Type B pancreatic cell (in vitro differentiated cells): ENCODE measurements at regions not wholly inside any gene's neighbourhood (a gene's known extent, or its start where the extent isn't known, plus 50 kb on each side); places are given as distances from the start of the nearest gene placed in this dataset.

Experiments used
- DNase-seq: peaks from one replicate; pipeline ENCODE4 v3.0.0; 2021; ENCODE audit warnings: mixed read lengths; ENCODE audit not compliant: unreplicated experiment; ENCODE audit errors: extremely low spot score
- H3K27ac Mint-ChIP-seq: 2 replicates; pipeline ENCODE4 v1.8.0; 2021; ENCODE audit warnings: mild to moderate bottlenecking, mixed read lengths
- H3K27me3 Mint-ChIP-seq: 2 replicates; pipeline ENCODE4 v1.8.0; 2021; ENCODE audit warnings: mixed read lengths
- H3K36me3 Mint-ChIP-seq: 2 replicates; pipeline ENCODE4 v1.8.0; 2021; ENCODE audit warnings: mixed read lengths
- H3K4me1 Mint-ChIP-seq: one replicate; pipeline ENCODE4 v1.8.0; 2021; ENCODE audit warnings: mixed read lengths; ENCODE audit not compliant: unreplicated experiment
- H3K4me3 Mint-ChIP-seq: 2 replicates; pipeline ENCODE4 v1.8.0; 2021; ENCODE audit warnings: mild to moderate bottlenecking, mixed read lengths
- H3K9me3 Mint-ChIP-seq: 2 replicates; pipeline ENCODE4 v1.8.0; 2021; ENCODE audit warnings: mixed read lengths
- CTCF ChIP-seq: fragments of 200-600 bp; sonication (generic); conservative IDR thresholded peaks from 2 replicates; pipeline ENCODE4 v1.5.0; 2021; ENCODE audit warnings: antibody characterized with exemption, mild to moderate bottlenecking

- no peak for DNase-seq
- Mint-ChIP-seq H3K36me3 (no peaks in the 10 kb centered on the region), H3K4me1 (peaks cover 18% of the 10 kb centered on the region), H3K9me3 (no peaks in the 10 kb centered on the region), H3K4me3 (no peak overlapping the region), H3K27ac (no peak overlapping the region), H3K27me3 (peaks cover 10% of the 10 kb centered on the region)
- no peak for TF ChIP-seq CTCF
These were observed 505.8 kb upstream of the ADAMTS16 start for GRCh38 chr5:4634342-4634741.

DNA sequence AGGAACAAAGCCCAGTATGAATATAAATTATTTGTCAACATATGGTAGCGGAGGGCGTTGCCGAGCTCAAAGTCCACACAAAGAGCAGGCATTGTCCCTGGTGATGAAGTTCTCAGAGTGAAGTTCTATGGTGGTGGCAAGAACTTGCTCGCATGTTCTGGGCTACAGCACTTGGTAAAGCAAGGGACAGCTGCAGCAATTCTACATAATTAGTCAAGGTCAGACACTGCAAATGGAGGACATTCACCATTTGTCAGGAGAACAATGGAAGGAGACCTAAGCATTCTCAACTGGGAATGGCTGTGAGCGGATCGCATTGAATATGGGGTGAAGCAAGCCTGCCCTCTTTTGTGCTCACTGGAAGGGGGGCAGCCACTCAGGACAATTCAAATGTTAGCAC is 503.8 kb upstream of the ADAMTS16 start:
- no peak for TF ChIP-seq CTCF
- H3K4me3 Mint-ChIP-seq, result no peak overlapping the region
- no peaks in the 10 kb centered on the region for H3K36me3 Mint-ChIP-seq
- DNase-seq, result no peak
- peaks cover 25% of the 10 kb centered on the region for H3K4me1 Mint-ChIP-seq
- H3K9me3 Mint-ChIP-seq, result no peaks in the 10 kb centered on the region
- no peak overlapping the region for H3K27ac Mint-ChIP-seq
- peaks cover 10% of the 10 kb centered on the region for H3K27me3 Mint-ChIP-seq

DNA sequence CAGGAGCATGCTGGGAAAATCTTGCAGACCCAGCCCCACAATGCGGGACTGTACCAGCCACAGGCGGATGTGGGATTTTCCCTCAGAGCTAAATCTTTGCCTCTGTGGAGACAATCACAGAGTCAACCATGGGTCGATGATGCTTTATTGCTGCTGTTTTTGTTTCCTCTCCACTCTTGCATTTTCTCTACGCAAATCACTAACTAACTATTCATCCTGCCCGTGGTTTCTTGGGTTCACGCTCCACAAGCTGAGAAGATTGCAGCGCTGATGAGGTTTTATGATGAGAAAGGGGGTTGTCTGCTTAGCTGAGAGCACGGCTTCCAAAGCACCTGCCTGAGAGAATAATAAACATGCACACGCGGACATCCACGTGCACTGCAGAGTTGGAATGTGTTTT is 500.2 kb upstream of the ADAMTS16 start:
- Mint-ChIP-seq H3K27me3 (peaks cover 3% of the 10 kb centered on the region), H3K36me3 (peaks cover 3% of the 10 kb centered on the region), H3K4me1 (peaks cover 25% of the 10 kb centered on the region), H3K27ac (no peak overlapping the region), H3K4me3 (peak overlapping the region; percentile 23), H3K9me3 (peaks cover 4% of the 10 kb centered on the region)
- TF ChIP-seq CTCF, result no peak
- DNase-seq, result no peak

GRCh38 chr5:4640795-4641194 is 499.3 kb upstream of the ADAMTS16 start:
- peaks cover 3% of the 10 kb centered on the region for H3K36me3 Mint-ChIP-seq
- DNase-seq, result no peak
- peak; percentile 61 for TF ChIP-seq CTCF
- no peak overlapping the region for H3K27ac Mint-ChIP-seq
- no peak overlapping the region for H3K4me3 Mint-ChIP-seq
- H3K9me3 Mint-ChIP-seq, result peaks cover 4% of the 10 kb centered on the region
- H3K4me1 Mint-ChIP-seq, result peaks cover 27% of the 10 kb centered on the region
- peaks cover 3% of the 10 kb centered on the region for H3K27me3 Mint-ChIP-seq

DNA sequence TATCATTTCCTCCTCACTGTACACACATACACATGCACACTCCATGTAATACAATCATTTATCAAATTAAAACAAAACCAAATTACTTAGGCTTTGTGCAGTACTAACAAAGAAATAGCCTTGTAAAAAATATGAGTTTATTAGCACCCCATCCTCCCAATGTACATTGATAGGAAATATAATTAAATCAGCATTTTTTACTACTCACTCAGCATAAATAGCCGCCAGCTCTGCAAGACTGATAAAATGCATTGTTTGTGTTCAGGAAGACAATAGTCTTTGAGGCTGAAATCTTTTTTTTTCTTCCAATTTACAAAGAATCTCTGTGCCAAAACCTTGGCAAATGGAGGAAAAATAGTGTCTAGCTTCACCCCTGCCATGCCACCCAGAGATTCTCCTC is 497.6 kb upstream of the ADAMTS16 start:
- Mint-ChIP-seq H3K9me3 (peaks cover 4% of the 10 kb centered on the region), H3K4me3 (no peak overlapping the region), H3K27ac (no peak overlapping the region), H3K4me1 (peaks cover 34% of the 10 kb centered on the region), H3K27me3 (peaks cover 7% of the 10 kb centered on the region), H3K36me3 (peaks cover 3% of the 10 kb centered on the region)
- no peak for DNase-seq
- no peak for TF ChIP-seq CTCF

GRCh38 chr5:4643190-4643589 is 496.9 kb upstream of the ADAMTS16 start:
- Mint-ChIP-seq H3K4me1 (peaks cover 33% of the 10 kb centered on the region), H3K27ac (no peak overlapping the region), H3K9me3 (peaks cover 4% of the 10 kb centered on the region), H3K36me3 (peaks cover 3% of the 10 kb centered on the region), H3K27me3 (peaks cover 10% of the 10 kb centered on the region), H3K4me3 (no peak overlapping the region)
- no peak for DNase-seq
- TF ChIP-seq CTCF, result peak; percentile 58
